ENCODE measurements at regions not wholly inside any gene's neighbourhood (a gene's known extent, or its start where the extent isn't known, plus 50 kb on each side); places are given as distances from the start of the nearest gene placed in this dataset.

DNA sequence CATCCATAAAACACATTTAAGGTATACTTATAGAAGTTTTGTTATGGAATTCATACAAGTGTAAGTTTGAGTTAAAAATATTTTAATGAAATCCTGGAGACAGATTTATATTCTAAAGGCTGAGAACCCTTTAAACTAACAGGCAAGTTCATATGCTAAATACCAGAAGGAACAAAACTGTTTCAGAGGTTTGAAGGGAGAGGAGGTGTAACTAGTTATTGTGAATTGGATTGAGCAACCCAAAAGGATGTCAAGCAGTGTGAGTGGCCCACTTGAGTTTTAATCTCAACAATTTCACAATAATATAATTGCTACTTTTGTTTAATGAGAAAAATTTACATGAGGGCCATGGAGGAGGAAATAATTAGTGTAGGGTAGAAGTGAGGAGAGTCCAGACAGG lies 348.5 kb upstream of the ACTBL2 start:
- TF ChIP-seq, protein P1, sequence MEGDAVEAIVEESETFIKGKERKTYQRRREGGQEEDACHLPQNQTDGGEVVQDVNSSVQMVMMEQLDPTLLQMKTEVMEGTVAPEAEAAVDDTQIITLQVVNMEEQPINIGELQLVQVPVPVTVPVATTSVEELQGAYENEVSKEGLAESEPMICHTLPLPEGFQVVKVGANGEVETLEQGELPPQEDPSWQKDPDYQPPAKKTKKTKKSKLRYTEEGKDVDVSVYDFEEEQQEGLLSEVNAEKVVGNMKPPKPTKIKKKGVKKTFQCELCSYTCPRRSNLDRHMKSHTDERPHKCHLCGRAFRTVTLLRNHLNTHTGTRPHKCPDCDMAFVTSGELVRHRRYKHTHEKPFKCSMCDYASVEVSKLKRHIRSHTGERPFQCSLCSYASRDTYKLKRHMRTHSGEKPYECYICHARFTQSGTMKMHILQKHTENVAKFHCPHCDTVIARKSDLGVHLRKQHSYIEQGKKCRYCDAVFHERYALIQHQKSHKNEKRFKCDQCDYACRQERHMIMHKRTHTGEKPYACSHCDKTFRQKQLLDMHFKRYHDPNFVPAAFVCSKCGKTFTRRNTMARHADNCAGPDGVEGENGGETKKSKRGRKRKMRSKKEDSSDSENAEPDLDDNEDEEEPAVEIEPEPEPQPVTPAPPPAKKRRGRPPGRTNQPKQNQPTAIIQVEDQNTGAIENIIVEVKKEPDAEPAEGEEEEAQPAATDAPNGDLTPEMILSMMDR (IDR thresholded peaks at IDR 0.05): no peak
- TF ChIP-seq EP300 (IDR thresholded peaks at IDR 0.05): no peak

Measured in ovary (tissue), 3 donors.